ENCODE measurements at regions not wholly inside any gene's neighbourhood (a gene's known extent, or its start where the extent isn't known, plus 50 kb on each side); places are given as distances from the start of the nearest gene placed in this dataset.

DNA sequence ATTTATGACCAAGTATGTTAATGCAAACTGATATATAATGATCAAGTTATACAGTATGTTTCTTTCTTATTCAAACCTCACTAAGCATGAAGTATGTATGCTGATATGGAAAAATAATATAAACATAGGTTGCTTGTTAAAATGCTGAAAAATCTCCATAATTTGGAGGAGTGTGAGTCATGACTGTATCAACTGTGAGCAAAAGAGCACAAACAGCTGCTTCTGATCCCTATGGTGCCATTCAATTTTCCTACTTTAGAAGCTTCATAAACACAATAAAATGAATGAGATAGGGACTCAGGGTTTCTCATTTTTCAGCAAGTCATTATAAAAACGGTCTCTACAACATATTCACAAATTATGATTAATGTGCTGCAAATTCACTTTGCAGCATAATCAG is 129.9 kb upstream of the TFPI start:
- no peak overlapping the region for H3K27ac ChIP-seq (ENCODE audit: low read length, poor library complexity, severe bottlenecking)
- no peak overlapping the region for H2AK5ac ChIP-seq (ENCODE audit: low read length, severe bottlenecking)
- no peak overlapping the region for H2AFZ ChIP-seq (ENCODE audit: low read depth, low read length)
- no peak overlapping the region for H3K14ac ChIP-seq (ENCODE audit: low read length in 2 of 2)
- H2BK120ac ChIP-seq (ENCODE audit: low read depth, low read length), result no peak overlapping the region
- no peak for DNase-seq
- no peak overlapping the region for H3K9ac ChIP-seq (ENCODE audit: low read length)
- H3K18ac ChIP-seq (ENCODE audit: low read depth in 1 of 2, low read length in 2 of 2), result no peak overlapping the region
- H3K27me3 ChIP-seq (ENCODE audit: control insufficient read depth in 1 of 2, insufficient read depth in 1 of 2, low read length in 2 of 2), result no peaks in the 10 kb centered on the region
- no peak overlapping the region for H3K4me3 ChIP-seq (ENCODE audit: insufficient read depth in 1 of 2, low read depth in 1 of 2, low read length in 2 of 2)
- no CpG with 5 or more reads among the region's 1 CpG for whole genome bisulfite sequencing
- no peak overlapping the region for H2BK12ac ChIP-seq (ENCODE audit: low read length in 2 of 2)
- H3K4me2 ChIP-seq (ENCODE audit: low read length, poor library complexity, severe bottlenecking), result no peak overlapping the region
- no peaks in the 10 kb centered on the region for H3K9me3 ChIP-seq (ENCODE audit: control insufficient read depth, low read length)
- no peak overlapping the region for H3K23ac ChIP-seq (ENCODE audit: low read length in 2 of 2)
- no peaks in the 10 kb centered on the region for H3K36me3 ChIP-seq (ENCODE audit: control insufficient read depth in 1 of 2, insufficient read depth in 2 of 2, low read depth in 1 of 2, low read length in 2 of 2)
- no peaks in the 10 kb centered on the region for H3K4me1 ChIP-seq (ENCODE audit: control insufficient read depth, insufficient read depth, low read depth, low read length)
- no peak overlapping the region for H3K4ac ChIP-seq (ENCODE audit: low read depth in 1 of 2, low read length in 2 of 2)
- H3K79me1 ChIP-seq (replicated peaks; ENCODE audit: low read length, poor library complexity, severe bottlenecking), result no peaks in the 10 kb centered on the region
- H4K8ac ChIP-seq (ENCODE audit: low read length), result no peak overlapping the region
- H2BK15ac ChIP-seq (ENCODE audit: low read depth, poor library complexity, severe bottlenecking), result no peak overlapping the region
- no peak overlapping the region for H2BK5ac ChIP-seq (ENCODE audit: low read depth, low read length, poor library complexity, severe bottlenecking)
- no peak overlapping the region for H4K91ac ChIP-seq (ENCODE audit: low read length)

DNA sequence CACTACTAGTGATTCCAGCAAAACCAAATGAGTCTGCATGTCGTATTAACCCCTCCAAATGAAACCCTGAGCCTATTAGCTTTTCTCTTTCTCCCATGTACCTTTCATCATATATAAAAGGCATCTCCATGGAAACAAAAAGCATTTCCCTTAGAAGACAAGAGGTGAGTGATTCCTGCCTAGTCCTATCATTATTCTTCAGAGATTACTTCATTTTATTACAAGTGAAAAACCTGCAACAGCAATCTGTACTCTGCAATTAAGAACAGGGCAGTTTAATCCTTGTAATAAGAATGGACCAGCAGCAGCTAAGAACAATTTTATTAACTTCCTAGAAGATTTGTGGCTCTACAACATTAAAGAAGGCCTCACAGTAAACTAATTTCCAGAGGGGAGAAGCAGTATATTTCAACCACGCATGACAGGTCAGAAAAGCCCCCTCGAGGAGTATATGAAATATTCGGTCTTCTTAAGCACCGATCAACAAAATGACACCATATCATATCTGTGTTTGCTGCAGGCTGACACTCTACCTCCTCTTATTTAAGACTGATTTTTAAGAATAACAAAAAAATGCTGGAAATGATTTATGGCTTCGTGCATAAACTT is 132.3 kb upstream of the TFPI start:
- Histone ChIP-seq H2BK5ac (ENCODE audit: low read depth, low read length, poor library complexity, severe bottlenecking) (no peak overlapping the region), H3K23ac (ENCODE audit: low read length in 2 of 2) (no peak overlapping the region), H2BK15ac (ENCODE audit: low read depth, poor library complexity, severe bottlenecking) (no peak overlapping the region), H3K9ac (ENCODE audit: low read length) (no peak overlapping the region), H3K18ac (ENCODE audit: low read depth in 1 of 2, low read length in 2 of 2) (no peak overlapping the region), H3K27me3 (ENCODE audit: control insufficient read depth in 1 of 2, insufficient read depth in 1 of 2, low read length in 2 of 2) (no peaks in the 10 kb centered on the region), H3K4me1 (ENCODE audit: control insufficient read depth, insufficient read depth, low read depth, low read length) (no peaks in the 10 kb centered on the region), H3K4me3 (ENCODE audit: insufficient read depth in 1 of 2, low read depth in 1 of 2, low read length in 2 of 2) (no peak overlapping the region), H3K79me1 (replicated peaks; ENCODE audit: low read length, poor library complexity, severe bottlenecking) (no peaks in the 10 kb centered on the region), H2BK120ac (ENCODE audit: low read depth, low read length) (no peak overlapping the region), H2BK12ac (ENCODE audit: low read length in 2 of 2) (no peak overlapping the region), H2AFZ (ENCODE audit: low read depth, low read length) (no peak overlapping the region), H3K36me3 (ENCODE audit: control insufficient read depth in 1 of 2, insufficient read depth in 2 of 2, low read depth in 1 of 2, low read length in 2 of 2) (no peaks in the 10 kb centered on the region), H3K14ac (ENCODE audit: low read length in 2 of 2) (no peak overlapping the region), H3K27ac (ENCODE audit: low read length, poor library complexity, severe bottlenecking) (no peak overlapping the region), H4K91ac (ENCODE audit: low read length) (no peak overlapping the region), H2AK5ac (ENCODE audit: low read length, severe bottlenecking) (no peak overlapping the region), H3K4ac (ENCODE audit: low read depth in 1 of 2, low read length in 2 of 2) (no peak overlapping the region), H3K9me3 (ENCODE audit: control insufficient read depth, low read length) (no peaks in the 10 kb centered on the region), H3K4me2 (ENCODE audit: low read length, poor library complexity, severe bottlenecking) (no peak overlapping the region), H4K8ac (ENCODE audit: low read length) (no peak overlapping the region)
- DNase-seq, result no peak
- WGBS, result 93% methylated on average over 5 of the region's 6 CpGs

- Histone ChIP-seq H3K9me3 (ENCODE audit: control insufficient read depth, low read length) (no peaks in the 10 kb centered on the region), H3K23ac (ENCODE audit: low read length in 2 of 2) (no peak overlapping the region), H3K9ac (ENCODE audit: low read length) (no peak overlapping the region), H3K79me1 (replicated peaks; ENCODE audit: low read length, poor library complexity, severe bottlenecking) (no peaks in the 10 kb centered on the region), H2BK15ac (ENCODE audit: low read depth, poor library complexity, severe bottlenecking) (no peak overlapping the region), H4K8ac (ENCODE audit: low read length) (no peak overlapping the region), H3K4me3 (ENCODE audit: insufficient read depth in 1 of 2, low read depth in 1 of 2, low read length in 2 of 2) (no peak overlapping the region), H2AFZ (ENCODE audit: low read depth, low read length) (no peak overlapping the region), H3K36me3 (ENCODE audit: control insufficient read depth in 1 of 2, insufficient read depth in 2 of 2, low read depth in 1 of 2, low read length in 2 of 2) (no peaks in the 10 kb centered on the region), H3K27ac (ENCODE audit: low read length, poor library complexity, severe bottlenecking) (no peak overlapping the region), H3K18ac (ENCODE audit: low read depth in 1 of 2, low read length in 2 of 2) (no peak overlapping the region), H4K91ac (ENCODE audit: low read length) (no peak overlapping the region), H3K4ac (ENCODE audit: low read depth in 1 of 2, low read length in 2 of 2) (no peak overlapping the region), H2AK5ac (ENCODE audit: low read length, severe bottlenecking) (no peak overlapping the region), H3K14ac (ENCODE audit: low read length in 2 of 2) (no peak overlapping the region), H3K27me3 (ENCODE audit: control insufficient read depth in 1 of 2, insufficient read depth in 1 of 2, low read length in 2 of 2) (no peaks in the 10 kb centered on the region), H2BK12ac (ENCODE audit: low read length in 2 of 2) (no peak overlapping the region), H2BK120ac (ENCODE audit: low read depth, low read length) (no peak overlapping the region), H3K4me2 (ENCODE audit: low read length, poor library complexity, severe bottlenecking) (no peak overlapping the region), H3K4me1 (ENCODE audit: control insufficient read depth, insufficient read depth, low read depth, low read length) (no peaks in the 10 kb centered on the region), H2BK5ac (ENCODE audit: low read depth, low read length, poor library complexity, severe bottlenecking) (no peak overlapping the region)
- WGBS, result no CpG with 5 or more reads among the region's 2 CpGs
- no peak for DNase-seq
Observed at GRCh38 chr2:187687585-187687984, 133.3 kb upstream of the TFPI start.

- Histone ChIP-seq H3K9me3 (ENCODE audit: control insufficient read depth, low read length) (no peaks in the 10 kb centered on the region), H2BK5ac (ENCODE audit: low read depth, low read length, poor library complexity, severe bottlenecking) (no peak overlapping the region), H2AK5ac (ENCODE audit: low read length, severe bottlenecking) (no peak overlapping the region), H3K4me3 (ENCODE audit: insufficient read depth in 1 of 2, low read depth in 1 of 2, low read length in 2 of 2) (no peak overlapping the region), H3K36me3 (ENCODE audit: control insufficient read depth in 1 of 2, insufficient read depth in 2 of 2, low read depth in 1 of 2, low read length in 2 of 2) (no peaks in the 10 kb centered on the region), H3K4me1 (ENCODE audit: control insufficient read depth, insufficient read depth, low read depth, low read length) (no peaks in the 10 kb centered on the region), H2BK120ac (ENCODE audit: low read depth, low read length) (no peak overlapping the region), H3K9ac (ENCODE audit: low read length) (no peak overlapping the region), H3K27ac (ENCODE audit: low read length, poor library complexity, severe bottlenecking) (no peak overlapping the region), H3K23ac (ENCODE audit: low read length in 2 of 2) (no peak overlapping the region), H3K27me3 (ENCODE audit: control insufficient read depth in 1 of 2, insufficient read depth in 1 of 2, low read length in 2 of 2) (no peaks in the 10 kb centered on the region), H2BK12ac (ENCODE audit: low read length in 2 of 2) (no peak overlapping the region), H2BK15ac (ENCODE audit: low read depth, poor library complexity, severe bottlenecking) (no peak overlapping the region), H4K8ac (ENCODE audit: low read length) (no peak overlapping the region), H3K4me2 (ENCODE audit: low read length, poor library complexity, severe bottlenecking) (no peak overlapping the region), H2AFZ (ENCODE audit: low read depth, low read length) (no peak overlapping the region), H3K18ac (ENCODE audit: low read depth in 1 of 2, low read length in 2 of 2) (no peak overlapping the region), H4K91ac (ENCODE audit: low read length) (no peak overlapping the region), H3K14ac (ENCODE audit: low read length in 2 of 2) (no peak overlapping the region), H3K79me1 (replicated peaks; ENCODE audit: low read length, poor library complexity, severe bottlenecking) (no peaks in the 10 kb centered on the region), H3K4ac (ENCODE audit: low read depth in 1 of 2, low read length in 2 of 2) (no peak overlapping the region)
- DNase-seq, result peak; percentile 41
Observed at GRCh38 chr2:187689372-187689771, 135.1 kb upstream of the TFPI start.
